ENCODE measurements at regions not wholly inside any gene's neighbourhood (a gene's known extent, or its start where the extent isn't known, plus 50 kb on each side); places are given as distances from the start of the nearest gene placed in this dataset.

- intact Hi-C loops (cut with micrococcal nuclease; ENCODE audit: unreplicated experiment) = no loop called here
- Mint-ChIP-seq H3K4me1 (ENCODE audit: low read depth, unreplicated experiment) (no peaks in the 10 kb centered on the region), H3K9me3 (ENCODE audit: low read depth, unreplicated experiment) (no peaks in the 10 kb centered on the region), H3K36me3 (ENCODE audit: insufficient read depth, unreplicated experiment) (no peaks in the 10 kb centered on the region), H3K27ac (ENCODE audit: unreplicated experiment) (no peak overlapping the region), H3K27me3 (ENCODE audit: unreplicated experiment) (peaks cover 56% of the 10 kb centered on the region), H3K4me3 (ENCODE audit: low read depth, unreplicated experiment) (no peak overlapping the region)
- TF ChIP-seq, protein P1, sequence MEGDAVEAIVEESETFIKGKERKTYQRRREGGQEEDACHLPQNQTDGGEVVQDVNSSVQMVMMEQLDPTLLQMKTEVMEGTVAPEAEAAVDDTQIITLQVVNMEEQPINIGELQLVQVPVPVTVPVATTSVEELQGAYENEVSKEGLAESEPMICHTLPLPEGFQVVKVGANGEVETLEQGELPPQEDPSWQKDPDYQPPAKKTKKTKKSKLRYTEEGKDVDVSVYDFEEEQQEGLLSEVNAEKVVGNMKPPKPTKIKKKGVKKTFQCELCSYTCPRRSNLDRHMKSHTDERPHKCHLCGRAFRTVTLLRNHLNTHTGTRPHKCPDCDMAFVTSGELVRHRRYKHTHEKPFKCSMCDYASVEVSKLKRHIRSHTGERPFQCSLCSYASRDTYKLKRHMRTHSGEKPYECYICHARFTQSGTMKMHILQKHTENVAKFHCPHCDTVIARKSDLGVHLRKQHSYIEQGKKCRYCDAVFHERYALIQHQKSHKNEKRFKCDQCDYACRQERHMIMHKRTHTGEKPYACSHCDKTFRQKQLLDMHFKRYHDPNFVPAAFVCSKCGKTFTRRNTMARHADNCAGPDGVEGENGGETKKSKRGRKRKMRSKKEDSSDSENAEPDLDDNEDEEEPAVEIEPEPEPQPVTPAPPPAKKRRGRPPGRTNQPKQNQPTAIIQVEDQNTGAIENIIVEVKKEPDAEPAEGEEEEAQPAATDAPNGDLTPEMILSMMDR (IDR thresholded peaks at IDR 0.05; ENCODE audit: unreplicated experiment) = no peak
- CTCF ChIA-PET = no interaction called here
- no TSS peak for BruUV-seq (replicated peaks)
- DNase-seq = no peak
These were observed 651.5 kb upstream of the RIOK2 start for GRCh38 chr5:97834561-97834960.

- Mint-ChIP-seq H3K9me3 (ENCODE audit: low read depth, unreplicated experiment) (no peaks in the 10 kb centered on the region), H3K27ac (ENCODE audit: unreplicated experiment) (no peak overlapping the region), H3K27me3 (ENCODE audit: unreplicated experiment) (peaks cover 56% of the 10 kb centered on the region), H3K36me3 (ENCODE audit: insufficient read depth, unreplicated experiment) (no peaks in the 10 kb centered on the region), H3K4me3 (ENCODE audit: low read depth, unreplicated experiment) (no peak overlapping the region), H3K4me1 (ENCODE audit: low read depth, unreplicated experiment) (no peaks in the 10 kb centered on the region)
- TF ChIP-seq, protein P1 (IDR thresholded peaks at IDR 0.05; ENCODE audit: unreplicated experiment) = no peak
- intact Hi-C loops (cut with micrococcal nuclease; ENCODE audit: unreplicated experiment) = loop anchor here (5.0 kb wide), 1 partner anchor 243 kb away; no protein-coding TSS in a partner anchor
- BruUV-seq (replicated peaks) = no TSS peak
- DNase-seq = no peak
- CTCF ChIA-PET = no interaction called here
These were observed 652.1 kb upstream of the RIOK2 start for GRCh38 chr5:97835112-97835511.

GRCh38 chr5:97836816-97837215 is 653.8 kb upstream of the RIOK2 start:
- H3K27me3 Mint-ChIP-seq (ENCODE audit: unreplicated experiment) = peaks cover 53% of the 10 kb centered on the region
- no peak overlapping the region for H3K27ac Mint-ChIP-seq (ENCODE audit: unreplicated experiment)
- TF ChIP-seq, protein P1 (IDR thresholded peaks at IDR 0.05; ENCODE audit: unreplicated experiment) = no peak
- H3K36me3 Mint-ChIP-seq (ENCODE audit: insufficient read depth, unreplicated experiment) = no peaks in the 10 kb centered on the region
- no peak overlapping the region for H3K4me3 Mint-ChIP-seq (ENCODE audit: low read depth, unreplicated experiment)
- no peak for DNase-seq
- CTCF ChIA-PET = interaction anchor here (0.8 kb wide), 1 partner anchor 10 kb away, joined by 3 read pairs; no protein-coding TSS in a partner anchor
- no peaks in the 10 kb centered on the region for H3K4me1 Mint-ChIP-seq (ENCODE audit: low read depth, unreplicated experiment)
- BruUV-seq (replicated peaks) = no TSS peak
- H3K9me3 Mint-ChIP-seq (ENCODE audit: low read depth, unreplicated experiment) = no peaks in the 10 kb centered on the region
- intact Hi-C loops (cut with micrococcal nuclease; ENCODE audit: unreplicated experiment) = loop anchor here (5.0 kb wide), 1 partner anchor 245 kb away; no protein-coding TSS in a partner anchor

DNA sequence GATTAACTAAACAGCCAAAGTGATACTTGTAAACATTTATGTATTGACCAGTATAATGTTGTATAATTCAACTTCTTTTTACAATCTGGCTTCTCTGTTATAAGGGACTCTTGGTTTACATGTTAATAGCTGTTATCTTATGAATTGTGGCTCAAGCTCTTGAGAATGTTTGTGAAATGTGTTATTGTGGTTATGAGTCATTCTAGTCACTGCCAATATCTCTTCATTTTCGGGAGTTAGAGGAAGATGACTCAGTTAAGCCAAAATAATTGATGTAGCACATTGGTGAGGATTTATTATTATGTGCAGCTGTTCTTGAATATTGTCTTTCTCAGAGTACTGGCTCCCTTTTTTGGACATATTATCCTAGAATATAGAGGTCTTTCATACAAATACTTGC is 655.2 kb upstream of the RIOK2 start:
- Mint-ChIP-seq H3K27me3 (ENCODE audit: unreplicated experiment) (peaks cover 53% of the 10 kb centered on the region), H3K4me1 (ENCODE audit: low read depth, unreplicated experiment) (no peaks in the 10 kb centered on the region), H3K9me3 (ENCODE audit: low read depth, unreplicated experiment) (no peaks in the 10 kb centered on the region), H3K4me3 (ENCODE audit: low read depth, unreplicated experiment) (no peak overlapping the region), H3K36me3 (ENCODE audit: insufficient read depth, unreplicated experiment) (no peaks in the 10 kb centered on the region), H3K27ac (ENCODE audit: unreplicated experiment) (no peak overlapping the region)
- DNase-seq = no peak
- intact Hi-C loops (cut with micrococcal nuclease; ENCODE audit: unreplicated experiment) = loop anchor here (5.0 kb wide), 1 partner anchor 246 kb away; no protein-coding TSS in a partner anchor
- TF ChIP-seq, protein P1 (IDR thresholded peaks at IDR 0.05; ENCODE audit: unreplicated experiment) = no peak
- no TSS peak for BruUV-seq (replicated peaks)
- CTCF ChIA-PET = no interaction called here
